ENCODE measurements at regions not wholly inside any gene's neighbourhood (a gene's known extent, or its start where the extent isn't known, plus 50 kb on each side); places are given as distances from the start of the nearest gene placed in this dataset.

- DNase-seq, result no peak
Observed at GRCh38 chr4:20354120-20354519, 102.4 kb downstream of the SLIT2 start.

GRCh38 chr4:20356565-20356964, 104.9 kb downstream of the SLIT2 start:
- no peak for DNase-seq

- DNase-seq, result no peak
Observed at GRCh38 chr4:20358110-20358509, 106.4 kb downstream of the SLIT2 start.

- no peak for DNase-seq
Observed at GRCh38 chr4:20359692-20360091, 108.0 kb downstream of the SLIT2 start.

GRCh38 chr4:20362148-20362547, 110.4 kb downstream of the SLIT2 start:
- no peak for DNase-seq

GRCh38 chr4:20364969-20365368, 113.3 kb downstream of the SLIT2 start:
- DNase-seq, result no peak

GRCh38 chr4:20367446-20367845, 115.7 kb downstream of the SLIT2 start:
- DNase-seq, result peak; percentile 8

GRCh38 chr4:20368926-20369325, 117.2 kb downstream of the SLIT2 start:
- DNase-seq, result peak; percentile 87

- DNase-seq, result peak; percentile 83
Observed at GRCh38 chr4:20370274-20370673, 118.6 kb downstream of the SLIT2 start.

GRCh38 chr4:20376070-20376469, 124.4 kb downstream of the SLIT2 start:
- no peak for DNase-seq

- peak; percentile 4 for DNase-seq
Observed at GRCh38 chr4:20378181-20378580, 126.5 kb downstream of the SLIT2 start.

- no peak for DNase-seq
Observed at GRCh38 chr4:20381005-20381404, 129.3 kb downstream of the SLIT2 start.

- no peak for DNase-seq
Observed at GRCh38 chr4:20383283-20383682, 131.6 kb downstream of the SLIT2 start.

GRCh38 chr4:20383969-20384368, 132.3 kb downstream of the SLIT2 start:
- DNase-seq, result no peak

- DNase-seq, result no peak
Observed at GRCh38 chr4:20384456-20384855, 132.8 kb downstream of the SLIT2 start.

GRCh38 chr4:20386001-20386740, 134.5 kb downstream of the SLIT2 start:
- no peak for DNase-seq

GRCh38 chr4:20386906-20387305, 135.2 kb downstream of the SLIT2 start:
- DNase-seq, result no peak

- peak; percentile 75 for DNase-seq
Observed at GRCh38 chr4:20391198-20391597, 139.5 kb downstream of the SLIT2 start.

- DNase-seq, result no peak
Observed at GRCh38 chr4:20391912-20392311, 140.2 kb downstream of the SLIT2 start.

GRCh38 chr4:20393486-20394100, 141.9 kb downstream of the SLIT2 start:
- DNase-seq, result peak; percentile 63

- no peak for DNase-seq
Observed at GRCh38 chr4:20394512-20394911, 142.8 kb downstream of the SLIT2 start.

- DNase-seq, result peak; percentile 40
Observed at GRCh38 chr4:20395160-20395773, 143.6 kb downstream of the SLIT2 start.

GRCh38 chr4:20403290-20403689, 151.6 kb downstream of the SLIT2 start:
- DNase-seq, result no peak

- DNase-seq, result no peak
Observed at GRCh38 chr4:20403846-20404245, 152.1 kb downstream of the SLIT2 start.

Data from fibroblast of skin of right quadriceps (primary cell).